ENCODE measurements at regions not wholly inside any gene's neighbourhood (a gene's known extent, or its start where the extent isn't known, plus 50 kb on each side); places are given as distances from the start of the nearest gene placed in this dataset.
A peak's percentile ranks its signal among the peaks of the same experiment; 100 is the strongest.

DNA sequence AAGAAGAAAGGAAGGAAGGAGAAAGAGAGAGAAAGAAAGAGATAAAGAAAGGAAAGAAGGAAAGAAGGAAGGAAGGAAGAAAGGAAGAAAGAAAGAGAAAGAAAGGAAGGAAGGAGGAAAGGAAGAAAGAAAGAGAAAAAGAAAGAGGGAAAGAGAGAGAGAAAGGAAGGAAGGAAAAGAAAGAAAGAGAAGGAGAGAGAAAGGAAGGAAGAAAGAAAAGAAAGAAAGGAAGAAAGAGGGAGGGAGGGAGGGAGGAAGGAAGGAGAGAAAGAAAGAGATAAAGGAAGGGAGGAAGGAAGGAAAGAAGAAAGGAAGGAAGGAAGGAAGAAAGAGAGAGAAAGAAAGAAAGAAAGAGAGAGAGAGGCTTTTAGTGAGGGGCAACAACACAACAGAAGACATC lies 135.1 kb upstream of the VSTM2B start:
- Histone ChIP-seq H3K4me1 (ENCODE audit: control insufficient read depth, insufficient read depth, low read length) (no peaks in the 10 kb centered on the region), H3K4me3 (ENCODE audit: low read depth in 2 of 2, low read length in 2 of 2) (no peak overlapping the region), H3K36me3 (ENCODE audit: control insufficient read depth, insufficient read depth, low read length) (no peaks in the 10 kb centered on the region), H3K9me3 (ENCODE audit: control insufficient read depth, insufficient read depth, low read depth, low read length) (no peaks in the 10 kb centered on the region), H3K27ac (ENCODE audit: low read length) (no peak overlapping the region), H3K27me3 (ENCODE audit: control insufficient read depth, insufficient read depth, low read length) (peaks cover 3% of the 10 kb centered on the region; the same call in 1 of the 2 replicates)
- no TSS peak for BruUV-seq (replicated peaks)
- no peak for TF ChIP-seq CTCF (IDR thresholded peaks at IDR 0.05)
- no peak for TF ChIP-seq TCF7L2 (IDR thresholded peaks at IDR 0.05; ENCODE audit: low read depth, low read length)
- ATAC-seq (no peak), DNase-seq (ENCODE audit: low read depth, low spot score) (no peak)
- ChIA-PET CTCF (no interaction called here), POLR2A (no interaction called here)
- in situ Hi-C loops (cut with HindIII; ENCODE audit: low pct_unique_long_range_greater_than_20kb, low sequenced_read_pairs): no loop called here
- intact Hi-C loops (cut with micrococcal nuclease; ENCODE audit: unreplicated experiment): no loop called here

DNA sequence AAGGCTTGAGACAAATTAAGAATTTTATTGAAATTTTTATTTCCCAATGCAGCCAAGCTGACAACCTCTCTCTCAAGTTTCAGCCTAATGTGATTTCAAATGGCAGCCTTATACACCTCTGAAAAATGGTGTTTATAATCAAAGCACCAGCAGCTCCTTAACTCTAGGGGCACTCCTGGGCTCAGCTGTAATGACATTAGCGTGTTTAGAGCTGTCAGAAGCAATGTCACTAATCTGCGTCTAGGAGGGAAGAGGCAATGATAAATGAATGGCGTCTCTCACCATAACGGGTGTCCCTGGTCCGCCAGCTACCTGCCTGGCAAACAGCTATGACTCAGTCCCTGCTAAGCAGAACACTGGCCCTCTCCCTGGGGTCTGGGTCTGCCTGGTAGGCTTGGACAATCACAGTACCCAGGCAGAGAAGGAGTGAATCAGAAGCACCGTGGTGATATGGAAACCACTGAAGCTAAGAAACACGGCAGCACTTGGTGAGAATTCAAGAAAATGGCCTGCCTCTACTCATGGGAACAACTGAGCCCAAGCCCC lies 131.8 kb upstream of the VSTM2B start:
- H3K27ac ChIP-seq (ENCODE audit: low read length): no peak overlapping the region
- no TSS peak for BruUV-seq (replicated peaks)
- intact Hi-C loops (cut with micrococcal nuclease; ENCODE audit: unreplicated experiment): no loop called here
- POLR2A ChIA-PET: no interaction called here
- H3K36me3 ChIP-seq (ENCODE audit: control insufficient read depth, insufficient read depth, low read length): no peaks in the 10 kb centered on the region
- DNase-seq (ENCODE audit: low read depth, low spot score) (no peak), ATAC-seq (peak; percentile 74; the same call in 1 of the 2 replicates)
- no peaks in the 10 kb centered on the region for H3K9me3 ChIP-seq (ENCODE audit: control insufficient read depth, insufficient read depth, low read depth, low read length)
- no peaks in the 10 kb centered on the region for H3K4me1 ChIP-seq (ENCODE audit: control insufficient read depth, insufficient read depth, low read length)
- CTCF ChIA-PET: no interaction called here
- in situ Hi-C loops (cut with HindIII; ENCODE audit: low pct_unique_long_range_greater_than_20kb, low sequenced_read_pairs): no loop called here
- TF ChIP-seq POLR2AphosphoS5 (IDR thresholded peaks at IDR 0.05; ENCODE audit: low read depth, low read length): no peak
- TF ChIP-seq, protein P1, sequence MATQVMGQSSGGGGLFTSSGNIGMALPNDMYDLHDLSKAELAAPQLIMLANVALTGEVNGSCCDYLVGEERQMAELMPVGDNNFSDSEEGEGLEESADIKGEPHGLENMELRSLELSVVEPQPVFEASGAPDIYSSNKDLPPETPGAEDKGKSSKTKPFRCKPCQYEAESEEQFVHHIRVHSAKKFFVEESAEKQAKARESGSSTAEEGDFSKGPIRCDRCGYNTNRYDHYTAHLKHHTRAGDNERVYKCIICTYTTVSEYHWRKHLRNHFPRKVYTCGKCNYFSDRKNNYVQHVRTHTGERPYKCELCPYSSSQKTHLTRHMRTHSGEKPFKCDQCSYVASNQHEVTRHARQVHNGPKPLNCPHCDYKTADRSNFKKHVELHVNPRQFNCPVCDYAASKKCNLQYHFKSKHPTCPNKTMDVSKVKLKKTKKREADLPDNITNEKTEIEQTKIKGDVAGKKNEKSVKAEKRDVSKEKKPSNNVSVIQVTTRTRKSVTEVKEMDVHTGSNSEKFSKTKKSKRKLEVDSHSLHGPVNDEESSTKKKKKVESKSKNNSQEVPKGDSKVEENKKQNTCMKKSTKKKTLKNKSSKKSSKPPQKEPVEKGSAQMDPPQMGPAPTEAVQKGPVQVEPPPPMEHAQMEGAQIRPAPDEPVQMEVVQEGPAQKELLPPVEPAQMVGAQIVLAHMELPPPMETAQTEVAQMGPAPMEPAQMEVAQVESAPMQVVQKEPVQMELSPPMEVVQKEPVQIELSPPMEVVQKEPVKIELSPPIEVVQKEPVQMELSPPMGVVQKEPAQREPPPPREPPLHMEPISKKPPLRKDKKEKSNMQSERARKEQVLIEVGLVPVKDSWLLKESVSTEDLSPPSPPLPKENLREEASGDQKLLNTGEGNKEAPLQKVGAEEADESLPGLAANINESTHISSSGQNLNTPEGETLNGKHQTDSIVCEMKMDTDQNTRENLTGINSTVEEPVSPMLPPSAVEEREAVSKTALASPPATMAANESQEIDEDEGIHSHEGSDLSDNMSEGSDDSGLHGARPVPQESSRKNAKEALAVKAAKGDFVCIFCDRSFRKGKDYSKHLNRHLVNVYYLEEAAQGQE (IDR thresholded peaks at IDR 0.05; ENCODE audit: insufficient read depth in 1 of 2, low read depth in 2 of 2, low read length in 1 of 2): no peak
- TF ChIP-seq SIN3A (IDR thresholded peaks at IDR 0.05; ENCODE audit: borderline replicate concordance, insufficient read depth, low read depth, low read length): no peak
- TF ChIP-seq CTCF (IDR thresholded peaks at IDR 0.05): no peak
- TF ChIP-seq TCF7L2 (IDR thresholded peaks at IDR 0.05; ENCODE audit: low read depth, low read length): no peak
- H3K4me3 ChIP-seq (ENCODE audit: low read depth in 2 of 2, low read length in 2 of 2): no peak overlapping the region
- H3K27me3 ChIP-seq (ENCODE audit: control insufficient read depth, insufficient read depth, low read length): no peaks in the 10 kb centered on the region
